GM12864 (cell line): ENCODE measurements at regions not wholly inside any gene's neighbourhood (a gene's known extent, or its start where the extent isn't known, plus 50 kb on each side); places are given as distances from the start of the nearest gene placed in this dataset.

Experiments used
- DNase-seq: peaks from one replicate; pipeline ENCODE4 v3.0.0-alpha.2; 2011; ENCODE audit warnings: low read depth
- H3K4me3 ChIP-seq: 2 replicates; pipeline ENCODE4 v1.5.1; 2011; ENCODE audit warnings: mild to moderate bottlenecking, low read depth, low read length, control low read depth
- TF ChIP-seq, protein P1 (sequence below): IDR thresholded peaks from 2 replicates; pipeline ENCODE4 v1.5.1; 2011; ENCODE audit warnings: low read depth, mild to moderate bottlenecking, moderate library complexity, low read length, control low read depth, inconsistent platforms; ENCODE audit errors: missing control alignments

DNA sequence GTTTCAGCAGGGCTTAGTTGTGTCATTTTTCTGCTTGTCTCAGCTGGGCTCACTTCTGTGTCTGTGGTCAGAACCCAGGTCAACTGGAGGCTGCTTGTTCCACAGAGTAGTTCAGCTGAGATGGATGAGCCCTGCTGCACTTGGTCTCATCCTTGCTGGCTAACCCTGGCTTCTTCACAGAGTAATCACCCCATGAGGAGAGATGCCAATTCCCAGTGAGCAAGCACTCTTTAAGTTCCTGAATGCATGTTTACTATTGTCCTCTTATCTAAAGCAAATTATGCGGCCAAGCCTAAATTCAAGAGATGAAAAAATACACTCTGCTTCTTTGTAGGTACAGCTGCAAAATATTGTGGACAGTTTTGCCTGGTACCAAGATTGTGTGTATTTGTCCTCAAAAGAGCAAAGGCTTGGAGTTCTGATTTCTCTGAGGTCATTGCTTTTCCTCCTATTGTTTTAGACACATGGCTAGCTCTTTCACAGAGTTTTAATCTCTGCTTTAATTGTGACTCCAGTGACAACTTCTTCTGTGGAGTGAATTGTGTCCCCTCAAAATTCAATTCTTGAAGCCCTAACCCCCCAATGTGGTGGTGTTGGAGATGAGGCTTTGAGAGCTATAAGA lies 236.6 kb upstream of the ANKRD50 start:
- TF ChIP-seq, protein P1, sequence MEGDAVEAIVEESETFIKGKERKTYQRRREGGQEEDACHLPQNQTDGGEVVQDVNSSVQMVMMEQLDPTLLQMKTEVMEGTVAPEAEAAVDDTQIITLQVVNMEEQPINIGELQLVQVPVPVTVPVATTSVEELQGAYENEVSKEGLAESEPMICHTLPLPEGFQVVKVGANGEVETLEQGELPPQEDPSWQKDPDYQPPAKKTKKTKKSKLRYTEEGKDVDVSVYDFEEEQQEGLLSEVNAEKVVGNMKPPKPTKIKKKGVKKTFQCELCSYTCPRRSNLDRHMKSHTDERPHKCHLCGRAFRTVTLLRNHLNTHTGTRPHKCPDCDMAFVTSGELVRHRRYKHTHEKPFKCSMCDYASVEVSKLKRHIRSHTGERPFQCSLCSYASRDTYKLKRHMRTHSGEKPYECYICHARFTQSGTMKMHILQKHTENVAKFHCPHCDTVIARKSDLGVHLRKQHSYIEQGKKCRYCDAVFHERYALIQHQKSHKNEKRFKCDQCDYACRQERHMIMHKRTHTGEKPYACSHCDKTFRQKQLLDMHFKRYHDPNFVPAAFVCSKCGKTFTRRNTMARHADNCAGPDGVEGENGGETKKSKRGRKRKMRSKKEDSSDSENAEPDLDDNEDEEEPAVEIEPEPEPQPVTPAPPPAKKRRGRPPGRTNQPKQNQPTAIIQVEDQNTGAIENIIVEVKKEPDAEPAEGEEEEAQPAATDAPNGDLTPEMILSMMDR: no peak
- no peak overlapping the region for H3K4me3 ChIP-seq
- DNase-seq: no peak

DNA sequence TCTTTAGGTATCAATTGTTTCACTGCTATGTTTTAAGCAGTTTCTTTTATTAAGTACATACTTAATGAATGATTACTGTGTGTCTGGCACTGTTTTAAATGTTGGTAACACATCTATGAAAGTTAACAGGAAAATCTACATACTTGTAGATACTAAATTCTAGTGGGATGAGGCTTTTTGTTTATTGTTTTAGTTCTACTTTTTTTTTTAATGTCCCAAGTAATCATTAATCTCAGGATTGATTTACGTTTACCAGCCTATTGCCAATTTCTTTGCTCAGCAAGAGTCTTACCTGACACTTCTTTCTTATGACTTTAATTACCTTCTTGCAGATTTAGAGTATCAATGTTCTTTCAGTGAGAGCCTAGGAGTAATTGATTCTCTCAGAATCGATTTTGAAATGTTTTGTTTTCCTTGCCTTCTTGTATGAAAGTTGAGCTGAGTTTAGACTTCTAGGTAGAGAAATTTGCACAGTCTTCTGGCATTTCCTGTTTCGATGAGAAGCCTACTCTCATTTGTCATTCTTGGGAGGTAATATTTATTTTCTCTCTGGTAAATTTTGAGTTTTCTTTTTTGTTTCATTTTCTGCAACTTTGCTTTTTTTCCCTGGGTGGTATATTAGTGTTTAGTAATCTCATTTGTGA lies 235.2 kb upstream of the ANKRD50 start:
- DNase-seq: no peak
- H3K4me3 ChIP-seq: no peak overlapping the region

DNA sequence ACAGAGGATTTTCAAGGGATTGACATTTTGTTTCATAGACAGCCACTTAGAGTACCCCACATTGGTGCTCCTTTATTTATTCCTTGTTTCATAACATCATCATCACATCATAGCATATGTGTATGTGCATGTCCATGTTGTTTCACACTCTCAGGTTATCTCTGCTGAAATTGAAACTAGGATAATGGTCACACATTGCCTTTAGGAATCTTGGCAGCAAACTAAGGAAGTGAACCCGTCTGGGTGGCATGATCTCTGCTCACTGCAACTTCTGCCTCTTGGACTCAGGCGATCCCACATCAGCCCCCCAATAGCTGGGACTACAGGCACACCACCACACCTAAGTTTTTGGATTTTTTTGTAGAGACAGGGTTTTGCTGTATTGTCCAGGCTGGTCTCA lies 234.2 kb upstream of the ANKRD50 start:
- no peak for DNase-seq
- no peak overlapping the region for H3K4me3 ChIP-seq
- TF ChIP-seq, protein P1: no peak

More for the DNA sequence above, 235.2 kb upstream of the ANKRD50 start:
- TF ChIP-seq, protein P1: no peak

DNA sequence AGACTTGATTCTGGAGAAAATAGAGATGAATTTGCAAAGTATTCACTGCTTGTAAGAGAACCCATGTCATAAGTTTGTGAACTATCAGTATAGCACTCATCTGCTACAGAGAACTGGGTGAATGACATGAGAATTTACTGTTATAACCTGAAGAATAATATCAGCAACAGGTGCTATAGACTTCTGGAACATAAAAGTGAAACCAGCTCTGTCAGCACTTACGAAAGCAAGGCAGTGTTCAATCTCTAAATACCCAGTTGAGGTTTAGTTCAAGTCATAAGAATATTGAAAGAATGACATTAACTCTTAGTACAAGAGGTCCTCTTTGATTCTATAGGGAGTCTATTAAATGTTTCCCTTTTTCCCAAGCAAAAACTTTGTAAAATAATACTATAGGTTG lies 232.9 kb upstream of the ANKRD50 start:
- no peak overlapping the region for H3K4me3 ChIP-seq
- DNase-seq: no peak
- TF ChIP-seq, protein P1: no peak

DNA sequence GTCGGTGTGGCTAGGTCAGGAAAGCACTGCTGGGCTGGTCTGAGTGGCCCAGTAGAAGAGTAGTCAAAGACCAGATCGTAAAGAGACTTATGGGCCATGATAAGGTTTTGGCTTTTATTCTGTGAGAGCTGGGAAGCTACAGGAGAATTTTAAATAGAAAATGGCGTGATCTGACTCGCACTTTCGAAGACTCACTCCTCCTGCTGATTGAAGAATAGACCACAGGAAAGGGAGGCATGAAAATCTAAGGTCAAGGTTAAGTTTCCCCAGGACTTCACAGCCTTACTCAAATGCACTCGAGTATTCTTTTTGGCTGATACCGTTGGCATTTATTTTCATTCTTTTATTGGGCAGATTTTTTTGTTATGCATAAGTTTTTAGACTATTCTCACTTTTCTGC lies 231.4 kb upstream of the ANKRD50 start:
- TF ChIP-seq, protein P1: no peak
- H3K4me3 ChIP-seq: no peak overlapping the region
- no peak for DNase-seq

DNA sequence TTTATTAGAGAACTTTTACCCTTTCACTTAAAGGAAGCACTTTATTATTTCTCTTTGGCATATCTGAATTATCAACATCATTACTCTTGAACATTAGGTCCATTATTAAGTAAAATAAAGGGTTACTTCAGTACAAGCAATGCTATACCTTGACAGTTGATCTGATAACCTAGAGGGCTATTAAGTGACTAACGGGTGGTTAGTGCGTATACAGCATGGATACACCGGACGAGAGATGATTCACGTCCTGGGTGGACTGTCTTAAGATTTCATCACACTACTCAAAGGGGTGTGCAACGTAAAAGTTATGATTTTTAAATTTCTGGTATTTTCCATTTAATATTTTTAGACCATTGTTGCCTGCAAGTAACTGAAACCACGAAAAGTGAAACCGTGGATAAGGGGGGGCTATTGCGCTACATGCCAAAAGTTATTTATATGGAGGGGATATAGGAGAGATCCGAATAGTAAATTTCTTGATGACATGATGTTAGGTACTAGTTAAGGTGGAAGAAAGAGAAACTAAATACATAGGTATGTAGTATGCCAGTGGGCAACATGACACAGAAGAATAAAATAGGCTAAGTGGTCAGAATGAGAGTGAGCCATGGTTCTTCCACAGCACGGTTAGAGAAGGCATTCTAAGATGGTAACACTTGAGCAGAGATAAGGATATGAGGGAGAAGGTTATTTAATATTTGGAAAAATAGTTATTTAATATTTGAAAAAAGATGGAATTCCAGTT lies 230.8 kb upstream of the ANKRD50 start:
- H3K4me3 ChIP-seq: no peak overlapping the region
- TF ChIP-seq, protein P1: no peak
- DNase-seq: no peak
